Esophagus muscularis mucosa (tissue), 4 donors: ENCODE measurements at regions not wholly inside any gene's neighbourhood (a gene's known extent, or its start where the extent isn't known, plus 50 kb on each side); places are given as distances from the start of the nearest gene placed in this dataset.

Source experiments
- DNase-seq: peaks from one replicate; pipeline ENCODE4 v3.0.0-alpha.2; 2017; ENCODE audit errors: extremely low spot score
- H3K27ac ChIP-seq, 4 donors: fragments of 200-600 bp; sonication (generic); replicated peaks in 1 of 4; 1 replicate in 3 of 4; 2 replicates in 1 of 4; pipeline ENCODE4 v1.5.1; 2016 to 2019; ENCODE audit warnings: mild to moderate bottlenecking in 1 of 4
- H3K27me3 ChIP-seq, 4 donors: fragments of 200-600 bp; sonication (generic); one replicate each; pipeline versions ENCODE4 v1.5.1 to v1.6.0; 2016 to 2019
- H3K36me3 ChIP-seq, 4 donors: fragments of 200-600 bp; sonication (generic); one replicate each; pipeline ENCODE4 v1.5.1; 2016 to 2019
- H3K4me1 ChIP-seq, 4 donors: fragments of 200-600 bp; sonication (generic); one replicate each; pipeline ENCODE4 v1.5.1; 2016 to 2019
- H3K4me3 ChIP-seq, 4 donors: fragments of 200-600 bp; sonication (generic); 1 replicate in 2 of 4; 2 replicates in 2 of 4; pipeline ENCODE4 v1.5.1; 2016 to 2019; ENCODE audit warnings: mild to moderate bottlenecking in 4 of 4, moderate library complexity in 1 of 4
- H3K9me3 ChIP-seq, 4 donors: fragments of 200-600 bp; sonication (generic); 1 replicate in 3 of 4; 2 replicates in 1 of 4; pipeline ENCODE4 v1.5.1; 2016 to 2019
- EP300 ChIP-seq: sonication (generic); formaldehyde crosslinking; IDR thresholded peaks from one replicate; pipeline ENCODE4 v1.6.1; 2017; ENCODE audit warnings: antibody characterized with exemption
- POLR2A ChIP-seq: fragments of 450-650 bp; IDR thresholded peaks from one replicate; pipeline ENCODE4 v1.6.1; 2017; ENCODE audit warnings: antibody characterized with exemption, moderate library complexity, mild to moderate bottlenecking, low read depth
- POLR2AphosphoS5 ChIP-seq, 2 donors: sonication (generic); formaldehyde crosslinking; IDR thresholded peaks; one replicate each; pipeline ENCODE4 v1.6.1; 2017; ENCODE audit warnings: antibody characterized with exemption in 2 of 2
- WGBS: methylation state at CpG from one replicate; pipeline ENCODE4 v1.1.5; 2018; 5-methylcytosine and 5-hydroxymethylcytosine counted together
- intact Hi-C: fragments of 100-400 bp; cut with DNase I; formaldehyde crosslinking; loops from one replicate; pipeline ENCODE4 v1.15.1; 2023
- TF ChIP-seq, protein P1 (sequence below), 3 experiments: fragments of 200-600 bp in 2 of 3; fragments of 450-650 bp in 1 of 3; sonication (generic) in 2 of 3; IDR thresholded peaks; one replicate each; pipeline ENCODE4 v1.5.1; 2017 to 2019; ENCODE audit warnings: antibody characterized with exemption in 3 of 3, mild to moderate bottlenecking in 2 of 3, moderate library complexity in 1 of 3

GRCh38 chr9:120186276-120186675 lies 393.7 kb downstream of the CDK5RAP2 start:
- DNase-seq: no peak
- Histone ChIP-seq H3K4me1 (no peaks in the 10 kb centered on the region), H3K4me3 (no peak overlapping the region), H3K36me3 (no peaks in the 10 kb centered on the region), H3K27me3 (no peaks in the 10 kb centered on the region), H3K27ac (no peak overlapping the region), H3K9me3 (no peaks in the 10 kb centered on the region)
- intact Hi-C loops: no loop called here
- WGBS: 45% methylated on average over 3 of the region's 3 CpGs
- TF ChIP-seq POLR2AphosphoS5 (IDR thresholded peaks at IDR 0.05) (no peak), POLR2A (no peak), EP300 (no peak)
- TF ChIP-seq, protein P1, sequence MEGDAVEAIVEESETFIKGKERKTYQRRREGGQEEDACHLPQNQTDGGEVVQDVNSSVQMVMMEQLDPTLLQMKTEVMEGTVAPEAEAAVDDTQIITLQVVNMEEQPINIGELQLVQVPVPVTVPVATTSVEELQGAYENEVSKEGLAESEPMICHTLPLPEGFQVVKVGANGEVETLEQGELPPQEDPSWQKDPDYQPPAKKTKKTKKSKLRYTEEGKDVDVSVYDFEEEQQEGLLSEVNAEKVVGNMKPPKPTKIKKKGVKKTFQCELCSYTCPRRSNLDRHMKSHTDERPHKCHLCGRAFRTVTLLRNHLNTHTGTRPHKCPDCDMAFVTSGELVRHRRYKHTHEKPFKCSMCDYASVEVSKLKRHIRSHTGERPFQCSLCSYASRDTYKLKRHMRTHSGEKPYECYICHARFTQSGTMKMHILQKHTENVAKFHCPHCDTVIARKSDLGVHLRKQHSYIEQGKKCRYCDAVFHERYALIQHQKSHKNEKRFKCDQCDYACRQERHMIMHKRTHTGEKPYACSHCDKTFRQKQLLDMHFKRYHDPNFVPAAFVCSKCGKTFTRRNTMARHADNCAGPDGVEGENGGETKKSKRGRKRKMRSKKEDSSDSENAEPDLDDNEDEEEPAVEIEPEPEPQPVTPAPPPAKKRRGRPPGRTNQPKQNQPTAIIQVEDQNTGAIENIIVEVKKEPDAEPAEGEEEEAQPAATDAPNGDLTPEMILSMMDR (IDR thresholded peaks at IDR 0.05): no peak

DNA sequence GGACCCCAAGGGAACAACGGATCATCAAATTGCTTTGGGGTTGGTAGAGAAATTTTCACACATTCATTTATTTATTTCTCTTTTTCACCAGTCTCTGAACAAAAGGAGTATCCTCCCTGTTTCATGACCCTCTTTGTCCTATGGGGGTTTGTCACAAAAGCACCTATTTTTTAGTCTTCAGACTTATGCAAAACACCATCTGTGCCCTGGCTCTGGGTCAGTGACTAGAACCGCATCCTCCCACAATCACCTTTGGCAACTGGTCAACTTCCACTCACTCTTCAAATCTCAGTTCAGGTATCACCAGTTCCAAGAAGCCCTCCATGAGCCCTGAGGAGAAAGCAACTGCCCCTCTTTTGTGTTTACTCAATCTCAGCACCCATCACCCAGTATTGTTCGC lies 395.7 kb downstream of the CDK5RAP2 start:
- 54% methylated on average over 3 of the region's 3 CpGs for WGBS
- no peak for TF ChIP-seq POLR2A
- TF ChIP-seq, protein P1 (IDR thresholded peaks at IDR 0.05): no peak
- no peak for TF ChIP-seq EP300
- TF ChIP-seq POLR2AphosphoS5 (IDR thresholded peaks at IDR 0.05): no peak
- Histone ChIP-seq H3K4me3 (no peak overlapping the region), H3K36me3 (no peaks in the 10 kb centered on the region), H3K27ac (no peak overlapping the region), H3K9me3 (no peaks in the 10 kb centered on the region), H3K27me3 (no peaks in the 10 kb centered on the region), H3K4me1 (no peaks in the 10 kb centered on the region)
- no peak for DNase-seq
- intact Hi-C loops: no loop called here

DNA sequence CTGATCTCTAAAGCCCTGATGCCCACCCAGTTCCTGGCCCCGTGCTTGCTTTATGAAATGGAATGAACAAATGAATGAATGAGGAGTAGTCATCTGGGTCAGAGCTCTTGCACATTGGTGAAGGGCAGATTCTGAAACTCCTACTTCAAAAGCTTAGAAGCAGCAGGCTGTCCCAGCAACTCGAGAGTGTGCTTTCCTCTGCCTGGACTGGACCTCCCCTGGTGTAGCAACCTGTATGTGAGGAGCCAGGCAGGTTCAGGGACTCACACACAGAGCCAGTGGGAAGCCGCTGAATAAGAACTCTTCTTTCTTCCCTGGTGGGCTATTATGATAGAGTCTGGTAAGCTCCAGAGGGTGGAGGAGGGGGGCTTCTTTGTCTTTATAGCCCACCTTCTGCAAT lies 396.4 kb downstream of the CDK5RAP2 start:
- H3K4me1 ChIP-seq: no peaks in the 10 kb centered on the region
- intact Hi-C loops: no loop called here
- no peaks in the 10 kb centered on the region for H3K9me3 ChIP-seq
- H3K4me3 ChIP-seq: no peak overlapping the region
- H3K36me3 ChIP-seq: no peaks in the 10 kb centered on the region
- WGBS: 57% methylated on average over 3 of the region's 3 CpGs
- no peak overlapping the region for H3K27ac ChIP-seq
- H3K27me3 ChIP-seq: no peaks in the 10 kb centered on the region
- TF ChIP-seq POLR2AphosphoS5 (IDR thresholded peaks at IDR 0.05) (no peak), EP300 (no peak), POLR2A (no peak)
- TF ChIP-seq, protein P1 (IDR thresholded peaks at IDR 0.05): no peak
- no peak for DNase-seq

DNA sequence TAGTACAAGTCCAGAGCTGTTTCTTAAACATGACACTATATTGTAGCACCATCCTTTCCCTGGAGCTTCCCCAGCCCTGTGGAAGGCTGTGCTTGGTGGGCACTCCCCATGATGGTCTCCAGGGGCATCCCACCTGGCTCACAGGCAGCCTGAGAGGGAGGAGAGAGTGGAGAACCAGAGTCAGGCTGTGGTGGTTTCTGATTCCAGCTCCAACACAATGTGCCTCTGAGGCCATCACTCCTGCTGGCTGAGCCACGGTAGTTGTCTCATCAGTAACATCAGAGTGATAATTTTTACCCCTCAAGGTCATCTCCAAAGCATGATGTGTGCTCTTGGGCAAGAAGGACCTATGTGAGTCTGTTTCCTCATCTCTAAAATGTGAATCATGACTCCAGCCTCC lies 398.0 kb downstream of the CDK5RAP2 start:
- TF ChIP-seq POLR2A (no peak), POLR2AphosphoS5 (IDR thresholded peaks at IDR 0.05) (no peak), EP300 (no peak)
- TF ChIP-seq, protein P1 (IDR thresholded peaks at IDR 0.05): no peak
- intact Hi-C loops: no loop called here
- Histone ChIP-seq H3K36me3 (no peaks in the 10 kb centered on the region), H3K4me1 (no peaks in the 10 kb centered on the region), H3K9me3 (no peaks in the 10 kb centered on the region), H3K27me3 (no peaks in the 10 kb centered on the region), H3K4me3 (no peak overlapping the region), H3K27ac (no peak overlapping the region)
- WGBS: 80% methylated on average over 1 of the region's 1 CpG
- DNase-seq: no peak

GRCh38 chr9:120177121-120177520 lies 402.8 kb downstream of the CDK5RAP2 start:
- no peak for DNase-seq
- no peaks in the 10 kb centered on the region for H3K36me3 ChIP-seq
- H3K27ac ChIP-seq: no peak overlapping the region
- WGBS: 78% methylated on average over 1 of the region's 1 CpG
- TF ChIP-seq EP300 (no peak), POLR2AphosphoS5 (IDR thresholded peaks at IDR 0.05) (no peak), POLR2A (no peak)
- TF ChIP-seq, protein P1 (IDR thresholded peaks at IDR 0.05): no peak
- no peaks in the 10 kb centered on the region for H3K4me1 ChIP-seq
- no peaks in the 10 kb centered on the region for H3K27me3 ChIP-seq
- intact Hi-C loops: no loop called here
- H3K4me3 ChIP-seq: no peak overlapping the region
- H3K9me3 ChIP-seq: peaks cover 0 to 3% (median under 1%) of the 10 kb centered on the region in 4 donors
